ENCODE measurements at regions not wholly inside any gene's neighbourhood (a gene's known extent, or its start where the extent isn't known, plus 50 kb on each side); places are given as distances from the start of the nearest gene placed in this dataset.

DNA sequence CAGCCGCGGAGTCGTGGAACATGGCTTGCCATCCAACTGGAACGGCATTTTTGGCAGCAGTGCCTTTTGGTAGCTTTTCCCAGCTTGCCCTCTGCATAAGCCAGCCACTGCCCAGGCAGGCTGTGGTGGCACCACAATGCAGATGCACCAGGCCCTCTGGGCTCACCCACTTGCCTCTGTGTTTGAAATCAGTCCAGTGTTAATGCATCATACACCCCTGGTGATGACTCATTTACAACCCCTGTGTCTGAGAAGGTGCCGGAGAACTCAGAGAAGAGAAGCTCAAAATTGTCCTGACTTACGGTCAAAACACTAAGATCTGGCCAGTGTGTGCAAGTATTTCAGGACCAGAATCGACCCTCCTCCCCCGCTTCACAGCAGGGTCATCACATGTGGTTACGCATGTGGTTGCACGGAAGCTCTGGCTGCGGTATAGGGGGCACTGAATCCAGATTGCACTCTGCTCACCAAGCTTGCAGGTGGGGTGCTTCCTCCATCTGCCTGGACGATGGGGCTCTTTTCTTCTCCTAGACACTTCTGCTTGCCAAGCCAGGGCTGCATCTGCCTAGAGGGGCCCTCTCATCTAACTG lies 66.5 kb upstream of the SMIM15 start:
- ChIA-PET POLR2A (interaction anchor here (0.6 to 0.9 kb wide), 2 partner anchors 12 to 1393 kb away, joined by 3 read pairs; no protein-coding TSS in a partner anchor), CTCF (ENCODE audit: low intra/inter-chr PET ratio) (no interaction called here)
- no peak overlapping the region for H3K27ac ChIP-seq (ENCODE audit: extremely low read depth, low read depth, low read length)
- peak in 1 of 4 experiments; percentile 3 for DNase-seq (ENCODE audit: extremely low read depth in 1 of 4, low spot score in 3 of 4)
- FAIRE-seq: no peak
- no peaks in the 10 kb centered on the region for H3K36me3 ChIP-seq (ENCODE audit: control insufficient read depth, insufficient read depth, low read length)
- WGBS (ENCODE audit: insufficient coverage, low coverage, missing lambda C conversion rate): 5% methylated on average over 12 of the region's 12 CpGs
- H3K4me1 ChIP-seq (replicated peaks in 1 of 2; ENCODE audit: control insufficient read depth in 2 of 2, insufficient read depth in 2 of 2, low read length in 2 of 2): peaks cover 0 to 7% of the 10 kb centered on the region in 2 experiments; a peak in 1 of 5 replicates
- no peak overlapping the region for H3K9ac ChIP-seq (ENCODE audit: insufficient read depth in 1 of 2, low read depth in 2 of 2, low read length in 2 of 2)
- 0 out of 2 replicates have a peak, but pooled peaks cover 4% of the 10 kb centered on the region for H4K20me1 ChIP-seq (replicated peaks; ENCODE audit: control insufficient read depth, insufficient read depth, low read length)
- H3K27me3 ChIP-seq (ENCODE audit: control insufficient read depth in 2 of 2, insufficient read depth in 2 of 2, low read length in 2 of 2): peaks cover 6 to 19% of the 10 kb centered on the region in 2 experiments
- no peaks in the 10 kb centered on the region for H3K9me1 ChIP-seq (ENCODE audit: control insufficient read depth, insufficient read depth, low read length)
- no TSS peak for BruUV-seq (replicated peaks)
- no peak overlapping the region for H2AFZ ChIP-seq (ENCODE audit: low read depth, low read length)
- peak; percentile 31 for ATAC-seq
- TF ChIP-seq, protein P1, sequence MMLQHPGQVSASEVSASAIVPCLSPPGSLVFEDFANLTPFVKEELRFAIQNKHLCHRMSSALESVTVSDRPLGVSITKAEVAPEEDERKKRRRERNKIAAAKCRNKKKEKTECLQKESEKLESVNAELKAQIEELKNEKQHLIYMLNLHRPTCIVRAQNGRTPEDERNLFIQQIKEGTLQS (IDR thresholded peaks at IDR 0.05): peak; percentile 63
- TF ChIP-seq, protein P1 (CRISPR knock-in tag; conservative IDR thresholded peaks at IDR 0.05): no peak
- TF ChIP-seq GATAD2B (IDR thresholded peaks at IDR 0.05; ENCODE audit: borderline replicate concordance): no peak
- TF ChIP-seq, protein P2, sequence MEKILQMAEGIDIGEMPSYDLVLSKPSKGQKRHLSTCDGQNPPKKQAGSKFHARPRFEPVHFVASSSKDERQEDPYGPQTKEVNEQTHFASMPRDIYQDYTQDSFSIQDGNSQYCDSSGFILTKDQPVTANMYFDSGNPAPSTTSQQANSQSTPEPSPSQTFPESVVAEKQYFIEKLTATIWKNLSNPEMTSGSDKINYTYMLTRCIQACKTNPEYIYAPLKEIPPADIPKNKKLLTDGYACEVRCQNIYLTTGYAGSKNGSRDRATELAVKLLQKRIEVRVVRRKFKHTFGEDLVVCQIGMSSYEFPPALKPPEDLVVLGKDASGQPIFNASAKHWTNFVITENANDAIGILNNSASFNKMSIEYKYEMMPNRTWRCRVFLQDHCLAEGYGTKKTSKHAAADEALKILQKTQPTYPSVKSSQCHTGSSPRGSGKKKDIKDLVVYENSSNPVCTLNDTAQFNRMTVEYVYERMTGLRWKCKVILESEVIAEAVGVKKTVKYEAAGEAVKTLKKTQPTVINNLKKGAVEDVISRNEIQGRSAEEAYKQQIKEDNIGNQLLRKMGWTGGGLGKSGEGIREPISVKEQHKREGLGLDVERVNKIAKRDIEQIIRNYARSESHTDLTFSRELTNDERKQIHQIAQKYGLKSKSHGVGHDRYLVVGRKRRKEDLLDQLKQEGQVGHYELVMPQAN (IDR thresholded peaks at IDR 0.05; ENCODE audit: borderline replicate concordance): no peak
- H3K9me3 ChIP-seq (replicated peaks; ENCODE audit: control insufficient read depth, insufficient read depth, low read depth, low read length): no peaks in the 10 kb centered on the region
- peak overlapping the region; percentile 27; the same call in 1 of the 2 replicates for H3K4me2 ChIP-seq (ENCODE audit: insufficient read depth, low read length)
- intact Hi-C loops (cut with micrococcal nuclease) (loop anchor here (10.0 kb wide), 1 partner anchor 174 kb away; no protein-coding TSS in a partner anchor), in situ Hi-C loops (cut with MboI) (no loop called here)
- H3K4me3 ChIP-seq: no peak overlapping the region
- H3K79me2 ChIP-seq (ENCODE audit: control insufficient read depth, insufficient read depth, low read length): no peaks in the 10 kb centered on the region

All from K562 (cell line).